ENCODE measurements at regions not wholly inside any gene's neighbourhood (a gene's known extent, or its start where the extent isn't known, plus 50 kb on each side); places are given as distances from the start of the nearest gene placed in this dataset.

- DNase-seq: no peak
These were observed 518.0 kb upstream of the HS6ST1 start for GRCh38 chr2:128836559-128837100.

GRCh38 chr2:128838244-128838643, 519.6 kb upstream of the HS6ST1 start:
- no peak for DNase-seq

GRCh38 chr2:128841803-128842202, 523.1 kb upstream of the HS6ST1 start:
- DNase-seq: no peak

- no peak for DNase-seq
These were observed 548.6 kb upstream of the HS6ST1 start for GRCh38 chr2:128867311-128867710.

GRCh38 chr2:128867936-128868636, 549.4 kb upstream of the HS6ST1 start:
- no peak for DNase-seq

- DNase-seq: no peak
These were observed 550.3 kb upstream of the HS6ST1 start for GRCh38 chr2:128868686-128869551.

- DNase-seq: no peak
These were observed 555.9 kb upstream of the HS6ST1 start for GRCh38 chr2:128874608-128875007.

- DNase-seq: no peak
These were observed 558.6 kb upstream of the HS6ST1 start for GRCh38 chr2:128876986-128877983.

GRCh38 chr2:128879161-128879560, 560.5 kb upstream of the HS6ST1 start:
- DNase-seq: no peak

- no peak for DNase-seq
These were observed 576.2 kb upstream of the HS6ST1 start for GRCh38 chr2:128894896-128895295.

GRCh38 chr2:128901572-128902391, 583.1 kb upstream of the HS6ST1 start:
- DNase-seq: no peak

- DNase-seq: no peak
These were observed 585.0 kb upstream of the HS6ST1 start for GRCh38 chr2:128903637-128904036.

- no peak for DNase-seq
These were observed 592.6 kb upstream of the HS6ST1 start for GRCh38 chr2:128911276-128911675.

- no peak for DNase-seq
These were observed 595.7 kb upstream of the HS6ST1 start for GRCh38 chr2:128914320-128914719.

GRCh38 chr2:128921751-128922150, 603.1 kb upstream of the HS6ST1 start:
- DNase-seq: no peak

- DNase-seq: no peak
These were observed 603.5 kb upstream of the HS6ST1 start for GRCh38 chr2:128922154-128922553.

- no peak for DNase-seq
These were observed 607.0 kb upstream of the HS6ST1 start for GRCh38 chr2:128925631-128926030.

GRCh38 chr2:128930101-128930500, 611.4 kb upstream of the HS6ST1 start:
- DNase-seq: no peak

- DNase-seq: no peak
These were observed 621.7 kb upstream of the HS6ST1 start for GRCh38 chr2:128940378-128940777.

GRCh38 chr2:128941751-128942150, 623.1 kb upstream of the HS6ST1 start:
- DNase-seq: no peak

GRCh38 chr2:128949360-128949759, 630.7 kb upstream of the HS6ST1 start:
- DNase-seq: no peak

- no peak for DNase-seq
These were observed 632.1 kb upstream of the HS6ST1 start for GRCh38 chr2:128950758-128951157.
